Sigmoid colon (tissue), 6 donors: ENCODE measurements at regions not wholly inside any gene's neighbourhood (a gene's known extent, or its start where the extent isn't known, plus 50 kb on each side); places are given as distances from the start of the nearest gene placed in this dataset.

Experiments
- DNase-seq: peaks from one replicate; pipeline ENCODE4 v3.0.0-alpha.2; 2019
- H3K27ac ChIP-seq, 4 donors: fragments of 200-600 bp; sonication (generic); one replicate each; pipeline ENCODE4 v1.5.1; 2016 to 2019; ENCODE audit warnings: mild to moderate bottlenecking in 1 of 4
- H3K27me3 ChIP-seq, 3 donors: fragments of 200-600 bp; sonication (generic); one replicate each; pipeline ENCODE4 v1.5.1; 2019; ENCODE audit warnings: mild to moderate bottlenecking in 1 of 3
- H3K36me3 ChIP-seq, 4 donors: fragments of 200-600 bp; sonication (generic); one replicate each; pipeline ENCODE4 v1.5.1; 2016 to 2019
- H3K4me1 ChIP-seq, 4 donors: fragments of 200-600 bp; sonication (generic); one replicate each; pipeline ENCODE4 v1.5.1; 2017 to 2019
- H3K4me3 ChIP-seq, 4 donors: fragments of 200-600 bp; sonication (generic); one replicate each; pipeline ENCODE4 v1.5.1; 2017 to 2019; ENCODE audit warnings: mild to moderate bottlenecking in 2 of 4, moderate library complexity in 1 of 4
- H3K9me3 ChIP-seq, 4 donors: fragments of 200-600 bp in 3 of 4; sonication (generic) in 3 of 4; one replicate each; pipeline versions ENCODE4 v1.5.1 to v1.6.1; 2013 to 2019
- CTCF ChIP-seq, 4 experiments: fragments of 450-650 bp in 3 of 4; fragments of 200-600 bp in 1 of 4; IDR thresholded peaks; one replicate each; pipeline ENCODE4 v1.5.1; 2016 to 2019; ENCODE audit warnings: antibody characterized with exemption in 4 of 4, mild to moderate bottlenecking in 3 of 4, moderate library complexity in 2 of 4
- EP300 ChIP-seq, 4 donors: sonication (generic); formaldehyde crosslinking; IDR thresholded peaks; one replicate each; pipeline ENCODE4 v1.6.1; 2017; ENCODE audit warnings: antibody characterized with exemption in 4 of 4
- POLR2A ChIP-seq, 2 donors: fragments of 450-650 bp; IDR thresholded peaks; one replicate each; pipeline ENCODE4 v1.6.1; 2016; ENCODE audit warnings: antibody characterized with exemption in 2 of 2, mild to moderate bottlenecking in 2 of 2, moderate library complexity in 2 of 2
- POLR2AphosphoS5 ChIP-seq, 4 donors: sonication (generic); formaldehyde crosslinking; IDR thresholded peaks; one replicate each; pipeline ENCODE4 v1.6.1; 2017; ENCODE audit warnings: antibody characterized with exemption in 4 of 4
- WGBS, 2 donors: extraction: QIAGEN DNeasy Blood & Tissue Kit; methylation state at CpG; one replicate each; pipeline ENCODE4 v1.1.7; 2013; 5-methylcytosine and 5-hydroxymethylcytosine counted together
- intact Hi-C: fragments of 100-400 bp; cut with DNase I; formaldehyde crosslinking; loops from one replicate; pipeline ENCODE4 v1.15.1; 2023
- donor health status: healthy with polysubstance abuse.
- donor health status: healthy.

- WGBS, 2 donors, result 90 to 94% methylated on average over 4 of the region's 4 CpGs
- no peak overlapping the region for H3K4me3 ChIP-seq
- peaks cover 0 to 10% (median 3%) of the 10 kb centered on the region in 4 donors for H3K4me1 ChIP-seq
- intact Hi-C loops, result no loop called here
- H3K27ac ChIP-seq, result no peak overlapping the region
- DNase-seq, result no peak
- TF ChIP-seq POLR2A (IDR thresholded peaks at IDR 0.05) (no peak), CTCF (IDR thresholded peaks at IDR 0.05) (no peak), EP300 (IDR thresholded peaks at IDR 0.05) (no peak)
- H3K9me3 ChIP-seq, result no peaks in the 10 kb centered on the region
- H3K27me3 ChIP-seq, result no peaks in the 10 kb centered on the region
- no peaks in the 10 kb centered on the region for H3K36me3 ChIP-seq
Observed at GRCh38 chr17:55582897-55583296, 71.6 kb upstream of the SMIM36 start.

DNA sequence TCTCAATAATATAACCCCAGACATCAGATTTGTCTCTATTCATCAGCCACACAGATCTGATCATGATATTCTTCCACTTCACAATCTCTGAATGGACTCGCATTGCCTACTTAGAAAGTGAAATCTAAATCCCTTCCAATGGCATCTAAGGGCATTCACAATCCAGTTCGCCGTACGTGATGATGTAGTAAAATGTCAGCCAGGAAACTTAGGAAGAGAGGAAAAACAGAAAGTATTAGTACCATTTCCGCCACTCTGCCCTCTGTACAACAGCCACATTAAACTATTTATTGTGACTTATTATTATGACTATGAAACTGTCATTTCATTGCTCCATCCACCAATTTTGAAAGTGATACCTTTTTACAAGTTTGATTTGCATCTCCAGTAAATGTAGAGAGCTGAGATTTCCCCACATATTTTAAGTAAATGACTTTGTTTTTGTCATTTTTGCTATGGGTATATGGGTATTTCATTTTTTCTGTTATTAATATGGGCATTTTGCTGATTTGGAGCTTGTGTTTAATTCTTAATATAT lies 69.4 kb upstream of the SMIM36 start:
- WGBS, 2 donors, result 76 to 79% methylated on average over 5 of the region's 5 CpGs

DNA sequence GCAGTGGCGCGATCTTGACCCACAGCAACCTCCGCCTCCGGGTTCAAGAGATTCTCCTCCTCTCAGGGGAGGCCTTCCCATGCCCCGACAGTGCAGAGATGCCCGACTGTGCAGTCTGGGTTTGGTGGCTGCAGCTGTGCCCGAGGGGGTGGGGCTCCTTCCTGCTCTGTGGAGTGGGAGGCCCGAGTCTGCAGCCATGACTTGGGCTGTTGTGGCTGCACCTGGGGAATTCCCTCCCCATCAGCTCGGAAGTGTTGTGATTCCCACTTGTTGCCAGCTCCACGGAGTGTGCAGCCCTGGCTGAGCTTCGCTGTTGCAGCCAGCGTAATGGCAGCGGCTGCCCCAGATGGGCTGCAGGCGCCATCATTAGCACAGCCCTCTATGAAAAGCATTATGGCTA lies 66.4 kb upstream of the SMIM36 start:
- peaks cover 0 to 23% (median 16%) of the 10 kb centered on the region in 4 donors for H3K4me1 ChIP-seq
- H3K27ac ChIP-seq, result peak overlapping the region; percentile 82 to 87 (median 84)
- no peaks in the 10 kb centered on the region for H3K36me3 ChIP-seq
- no peaks in the 10 kb centered on the region for H3K27me3 ChIP-seq
- 59 to 71% methylated on average over 14 of the region's 14 CpGs for WGBS, 2 donors
- DNase-seq, result no peak
- H3K9me3 ChIP-seq, result no peaks in the 10 kb centered on the region
- intact Hi-C loops, result no loop called here
- H3K4me3 ChIP-seq, result peak overlapping the region in 3 of 4 donors; percentile 34 to 37 (median 37)
- TF ChIP-seq POLR2A (IDR thresholded peaks at IDR 0.05) (no peak), CTCF (IDR thresholded peaks at IDR 0.05) (no peak), EP300 (IDR thresholded peaks at IDR 0.05) (no peak)

More for the DNA sequence above, 69.4 kb upstream of the SMIM36 start:
- intact Hi-C loops, result no loop called here
- TF ChIP-seq EP300 (IDR thresholded peaks at IDR 0.05) (no peak), POLR2AphosphoS5 (IDR thresholded peaks at IDR 0.05) (no peak), POLR2A (IDR thresholded peaks at IDR 0.05) (no peak), CTCF (IDR thresholded peaks at IDR 0.05) (no peak)
- peaks cover 0 to 22% (median 18%) of the 10 kb centered on the region in 4 donors for H3K4me1 ChIP-seq
- no peaks in the 10 kb centered on the region for H3K27me3 ChIP-seq
- no peak for DNase-seq
- no peak overlapping the region for H3K4me3 ChIP-seq
- H3K27ac ChIP-seq, result no peak overlapping the region
- no peaks in the 10 kb centered on the region for H3K36me3 ChIP-seq
- H3K9me3 ChIP-seq, result no peaks in the 10 kb centered on the region

GRCh38 chr17:55576996-55577586 lies 65.8 kb upstream of the SMIM36 start:
- peak overlapping the region; percentile 82 to 87 (median 84) for H3K27ac ChIP-seq

More at GRCh38 chr17:55576996-55577586, 65.8 kb upstream of the SMIM36 start:
- Histone ChIP-seq H3K36me3 (no peaks in the 10 kb centered on the region), H3K27me3 (no peaks in the 10 kb centered on the region), H3K4me1 (peaks cover 0 to 23% (median 16%) of the 10 kb centered on the region in 4 donors), H3K9me3 (no peaks in the 10 kb centered on the region), H3K4me3 (peak overlapping the region; percentile 8 to 37 (median 36))
- intact Hi-C loops, result no loop called here
- WGBS, 2 donors, result 15 to 28% methylated on average over 9 of the region's 9 CpGs
- DNase-seq, result peak; percentile 77
- TF ChIP-seq POLR2A (IDR thresholded peaks at IDR 0.05), result no peak
- TF ChIP-seq CTCF (IDR thresholded peaks at IDR 0.05), result no peak
- TF ChIP-seq POLR2AphosphoS5 (IDR thresholded peaks at IDR 0.05), result peak in 1 of 4 donors; percentile 29
- no peak for TF ChIP-seq EP300 (IDR thresholded peaks at IDR 0.05)
